GM12874 (cell line): ENCODE measurements at regions not wholly inside any gene's neighbourhood (a gene's known extent, or its start where the extent isn't known, plus 50 kb on each side); places are given as distances from the start of the nearest gene placed in this dataset.

Experiments
- CTCF ChIP-seq: IDR thresholded peaks from 2 replicates; pipeline ENCODE4 v1.5.1; 2011; ENCODE audit warnings: low read depth, mild to moderate bottlenecking, control low read depth, low read length, moderate library complexity; ENCODE audit not compliant: insufficient read depth

GRCh38 chr3:135310317-135310716 is 515.3 kb downstream of the EPHB1 start:
- no peak for TF ChIP-seq CTCF

GRCh38 chr3:135311699-135312098 is 516.6 kb downstream of the EPHB1 start:
- TF ChIP-seq CTCF, result no peak

GRCh38 chr3:135314237-135314636 is 519.2 kb downstream of the EPHB1 start:
- no peak for TF ChIP-seq CTCF

GRCh38 chr3:135324301-135324700 is 529.2 kb downstream of the EPHB1 start:
- TF ChIP-seq CTCF, result no peak

GRCh38 chr3:135325096-135325495 is 530.0 kb downstream of the EPHB1 start:
- TF ChIP-seq CTCF, result no peak

GRCh38 chr3:135325726-135326235 is 530.7 kb downstream of the EPHB1 start:
- no peak for TF ChIP-seq CTCF

- TF ChIP-seq CTCF, result no peak
Measured at GRCh38 chr3:135326851-135327250, 531.8 kb downstream of the EPHB1 start.
